ENCODE measurements at regions not wholly inside any gene's neighbourhood (a gene's known extent, or its start where the extent isn't known, plus 50 kb on each side); places are given as distances from the start of the nearest gene placed in this dataset.
"Not testable (repeated sequence)": the region's sequence is repeated elsewhere in the genome, so short reads cannot be mapped to it uniquely, and the experiment has no call there.

DNA sequence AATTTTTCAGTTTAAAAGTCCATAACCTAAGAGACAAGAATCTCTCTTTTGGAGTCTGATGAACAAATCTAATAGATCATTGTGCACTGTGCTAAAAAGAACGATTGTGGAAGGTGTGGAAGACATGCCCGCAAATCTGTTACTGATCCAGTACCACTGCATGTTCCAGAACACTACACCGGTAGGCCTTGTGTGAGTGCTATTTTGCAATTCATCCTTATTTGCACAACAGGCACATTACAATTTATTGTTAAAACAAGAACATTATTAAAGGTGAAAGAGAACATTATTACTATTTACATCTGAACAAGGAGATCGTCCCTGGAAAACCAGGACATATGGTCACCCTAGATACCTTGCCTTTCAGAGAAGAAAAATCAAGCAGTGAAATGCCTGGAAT lies 205.7 kb upstream of the NECTIN3 start:
- no peak for DNase-seq

DNA sequence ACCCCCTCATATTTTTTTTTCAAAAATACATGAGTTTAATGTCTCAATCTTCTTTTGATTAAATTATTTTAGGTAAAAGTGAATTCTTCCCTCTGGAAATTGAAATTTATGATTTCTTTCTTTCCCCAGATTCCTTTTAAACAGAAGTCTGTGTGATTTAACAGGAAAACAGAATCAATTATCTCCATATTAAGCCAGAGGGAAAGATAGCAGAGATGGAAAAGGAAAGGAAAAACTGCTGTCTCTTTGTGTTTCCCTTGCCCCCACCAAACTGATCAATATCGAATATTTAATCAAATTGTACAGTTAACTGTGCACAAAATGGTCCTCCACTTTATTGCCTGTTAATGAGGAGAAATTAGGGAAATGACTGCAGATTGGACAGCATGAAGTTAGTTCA lies 203.5 kb upstream of the NECTIN3 start:
- DNase-seq = no peak

DNA sequence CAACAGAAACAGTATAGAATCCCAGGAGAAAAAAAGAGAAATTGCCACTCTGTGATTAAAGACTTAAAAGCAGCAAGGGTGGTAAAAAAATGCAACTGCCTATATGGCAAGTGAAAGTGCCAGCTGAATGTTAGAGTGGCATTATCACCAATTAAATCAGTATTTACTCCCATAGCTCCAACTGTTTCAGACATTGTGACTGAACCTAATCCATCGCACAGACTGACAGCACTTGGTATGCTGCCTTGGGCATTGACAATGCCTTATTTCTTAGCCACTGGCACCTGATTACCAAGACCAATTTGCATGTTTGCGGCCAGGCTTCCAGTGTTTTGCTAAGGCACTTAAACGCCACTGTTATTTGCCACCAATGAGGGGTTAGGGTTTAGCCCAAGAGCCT lies 201.9 kb upstream of the NECTIN3 start:
- DNase-seq = no peak

DNA sequence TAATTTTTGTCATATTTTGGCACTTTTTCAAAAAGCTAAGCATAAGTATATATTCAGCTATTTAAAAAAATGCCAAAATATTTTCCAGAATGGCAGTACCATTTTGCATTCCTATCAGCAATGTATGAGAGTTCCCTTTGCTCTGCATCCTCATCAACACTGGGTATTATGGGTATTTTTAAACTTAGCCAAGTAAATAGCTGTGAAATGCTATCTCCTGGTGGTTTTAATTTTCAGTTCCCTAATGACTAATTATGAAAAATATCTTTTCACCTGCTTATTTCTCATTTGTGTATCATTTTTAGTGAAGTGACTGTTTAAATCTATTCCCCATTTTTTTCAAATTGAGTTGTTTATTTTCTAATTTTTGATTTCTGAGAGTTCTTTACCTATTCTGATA lies 199.7 kb upstream of the NECTIN3 start:
- no peak for DNase-seq

DNA sequence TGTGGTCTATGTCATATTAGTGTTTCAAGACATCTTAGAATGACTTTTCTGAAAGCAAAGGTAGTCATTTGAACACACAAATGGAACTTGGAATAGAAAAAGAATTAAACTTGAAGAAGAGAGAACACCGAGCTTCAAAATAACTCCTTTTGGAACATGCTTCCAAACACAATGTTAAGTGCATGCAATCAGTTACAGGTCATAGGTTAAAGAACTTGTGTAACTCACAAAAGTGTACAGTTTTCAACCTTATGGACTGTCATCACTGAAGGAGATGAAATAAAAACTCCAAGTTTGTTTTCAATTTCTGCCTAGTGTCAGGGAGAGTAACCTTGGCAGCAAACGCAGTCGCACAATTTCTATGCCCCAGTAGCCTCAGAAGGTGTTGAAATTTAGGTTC lies 192.9 kb upstream of the NECTIN3 start:
- no peak for DNase-seq

DNA sequence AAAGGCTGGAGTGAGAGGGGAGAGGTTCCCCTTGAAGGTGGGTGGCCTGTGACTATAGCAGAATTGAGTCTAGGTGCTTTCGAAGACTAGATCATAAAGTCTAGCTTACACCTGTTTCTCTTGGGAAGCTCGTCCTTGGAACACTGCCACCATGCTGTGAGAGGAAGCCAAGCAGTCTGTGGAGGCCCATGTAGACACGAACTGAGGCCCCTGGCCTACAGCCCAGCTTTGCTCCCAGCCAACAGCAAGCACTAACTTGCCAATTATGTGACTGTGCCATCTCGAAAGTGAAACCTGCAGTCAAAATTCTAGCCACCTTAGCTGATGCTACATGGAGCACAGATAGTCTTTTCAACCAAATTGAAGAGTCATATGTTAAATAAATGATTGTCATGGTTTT lies 190.5 kb upstream of the NECTIN3 start:
- DNase-seq = no peak

DNA sequence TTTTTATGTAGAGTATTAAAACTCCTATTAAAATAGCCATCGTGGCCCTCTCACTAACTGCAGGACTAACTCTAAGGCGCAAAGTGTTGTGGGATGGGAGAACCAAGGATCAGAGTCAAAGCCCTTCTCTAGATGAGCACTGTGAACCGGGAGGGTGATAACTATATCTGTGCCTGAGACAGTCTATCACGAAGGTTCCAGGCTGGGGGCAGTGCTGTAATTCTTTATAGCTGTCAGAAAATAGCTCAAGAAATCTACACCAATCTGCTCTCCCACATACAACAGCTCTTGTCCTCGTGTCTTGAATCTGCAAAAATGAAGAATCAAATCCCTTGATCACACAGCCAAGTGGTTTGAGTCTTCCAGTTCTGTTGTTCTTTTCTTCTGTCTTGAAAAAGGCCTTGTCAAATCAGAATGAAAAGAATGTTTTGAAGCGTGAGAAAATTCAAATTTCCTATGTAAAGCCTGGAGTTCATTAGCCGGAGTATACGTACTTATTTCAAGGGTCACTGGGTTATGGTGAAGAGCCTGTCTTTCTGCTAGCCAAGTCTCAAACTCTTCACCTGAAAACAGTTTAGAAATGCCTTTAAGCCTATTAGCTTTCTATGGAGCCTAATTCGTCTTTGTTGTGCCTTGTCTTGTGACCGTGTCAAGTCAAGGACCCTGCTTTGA lies 185.3 kb upstream of the NECTIN3 start:
- DNase-seq = no peak

DNA sequence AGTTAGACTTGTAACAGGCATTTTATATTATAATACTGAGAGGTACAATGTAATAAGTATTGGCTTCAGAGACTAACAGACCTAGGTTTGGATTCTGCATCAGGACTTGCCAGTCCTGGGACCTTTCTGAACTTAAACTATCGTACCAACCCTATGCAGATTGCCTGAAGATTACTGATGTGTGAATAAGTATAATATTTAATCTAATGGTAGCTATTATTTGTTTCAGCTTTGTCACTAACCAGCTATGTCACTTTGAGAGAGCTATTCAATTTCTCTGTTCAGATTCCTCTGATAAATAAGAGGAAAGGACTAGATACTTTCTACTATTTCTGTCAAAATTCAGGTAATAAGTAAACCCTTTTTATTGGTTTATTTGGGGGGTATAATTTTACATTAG lies 184.4 kb upstream of the NECTIN3 start:
- DNase-seq = no peak

DNA sequence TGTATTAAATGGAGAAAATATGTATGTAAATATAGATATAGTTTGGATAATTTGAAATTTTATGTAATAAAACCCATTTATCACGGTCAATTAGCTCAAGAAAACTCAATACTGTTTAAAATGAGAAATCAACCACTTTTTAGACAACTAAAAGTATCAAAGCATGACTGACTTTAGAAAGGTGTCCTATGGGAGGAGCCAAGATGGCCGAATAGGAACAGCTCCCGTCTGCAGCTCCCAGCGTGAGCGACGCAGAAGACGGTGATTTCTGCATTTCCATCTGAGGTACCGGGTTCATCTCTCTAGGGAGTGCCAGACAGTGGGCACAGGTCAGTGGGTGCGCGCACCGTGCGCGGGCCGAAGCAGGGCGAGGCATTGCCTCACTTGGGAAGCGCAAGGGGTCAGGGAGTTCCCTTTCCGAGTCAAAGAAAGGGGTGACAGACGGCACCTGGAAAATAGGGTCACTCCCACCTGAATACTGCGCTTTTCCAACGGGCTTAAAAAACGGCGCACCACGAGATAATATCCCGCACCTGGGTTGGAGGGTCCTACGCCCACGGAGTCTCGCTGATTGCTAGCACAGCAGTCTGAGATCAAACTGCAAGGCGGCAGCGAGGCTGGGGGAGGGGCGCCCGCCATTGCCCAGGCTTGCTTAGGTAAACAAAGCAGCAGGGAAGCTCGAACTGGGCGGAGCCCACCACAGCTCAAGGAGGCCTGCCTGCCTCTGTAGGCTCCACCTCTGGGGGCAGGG lies 182.8 kb upstream of the NECTIN3 start:
- DNase-seq = not testable (repeated sequence)

DNA sequence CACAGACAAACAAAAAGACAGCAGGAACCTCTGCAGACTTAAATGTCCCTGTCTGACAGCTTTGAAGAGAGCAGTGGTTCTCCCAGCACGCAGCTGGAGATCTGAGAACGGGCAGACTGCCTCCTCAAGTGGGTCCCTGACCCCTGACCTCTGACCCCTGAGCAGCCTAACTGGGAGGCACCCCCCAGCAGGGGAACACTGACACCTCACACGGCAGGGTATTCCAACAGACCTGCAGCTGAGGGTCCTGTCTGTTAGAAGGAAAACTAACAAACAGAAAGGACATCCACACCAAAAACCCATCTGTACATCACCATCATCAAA lies 182.3 kb upstream of the NECTIN3 start:
- DNase-seq = not testable (repeated sequence)

DNA sequence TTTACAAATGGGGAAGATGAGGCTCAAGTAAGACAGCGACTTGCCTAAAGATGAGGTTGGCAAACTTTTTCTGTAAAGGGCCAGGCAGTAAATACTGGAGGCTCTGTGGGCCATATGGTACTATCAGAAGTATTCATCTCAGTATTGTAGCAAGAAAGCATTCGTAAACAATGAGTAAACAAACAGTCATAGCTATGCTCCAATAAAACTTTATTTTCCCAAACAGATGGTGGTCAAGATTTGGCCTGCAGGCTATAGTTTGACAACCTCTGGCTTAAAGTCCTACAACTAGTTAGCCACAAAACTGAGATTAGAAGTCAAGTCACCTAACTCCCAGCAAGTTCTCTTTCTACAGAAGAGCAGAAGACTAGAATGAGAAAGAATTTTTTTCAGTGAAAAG lies 177.0 kb upstream of the NECTIN3 start:
- DNase-seq = no peak

DNA sequence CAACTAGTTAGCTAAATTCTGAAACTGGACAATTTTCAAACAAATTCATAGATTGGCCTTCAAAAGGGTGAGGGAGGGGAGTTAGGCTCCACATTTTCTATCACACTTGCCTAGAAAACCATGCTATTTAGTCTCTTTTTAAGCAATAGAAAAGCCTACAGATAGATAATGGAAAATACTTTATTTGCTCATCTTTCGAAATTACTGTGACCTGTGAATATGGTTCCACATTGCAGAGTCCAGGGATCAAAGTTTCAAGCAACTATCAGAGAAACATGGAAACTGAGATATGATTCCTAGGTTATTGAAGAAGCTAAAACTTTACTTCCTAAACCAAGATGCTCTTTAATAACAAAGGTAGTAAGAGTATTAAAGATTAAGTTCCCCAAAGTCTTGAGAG lies 176.6 kb upstream of the NECTIN3 start:
- no peak for DNase-seq

DNA sequence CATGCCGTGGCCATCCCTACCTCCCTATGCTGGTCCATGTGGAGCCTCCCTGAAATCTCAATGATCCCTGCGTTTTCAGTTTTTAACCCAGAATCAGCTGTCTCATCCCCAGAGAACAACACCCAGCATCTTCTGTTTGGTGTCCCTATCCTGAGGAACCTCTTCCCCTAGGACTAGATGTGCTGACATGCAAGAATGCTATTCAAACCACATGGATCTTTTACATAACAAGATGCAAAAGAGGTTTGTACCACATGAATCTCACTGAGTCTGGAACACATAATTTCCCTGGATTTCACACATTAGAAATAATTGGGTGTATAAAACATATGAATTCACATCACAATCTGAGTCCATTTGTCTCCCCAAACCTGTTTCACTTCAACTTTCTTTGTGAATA lies 174.6 kb upstream of the NECTIN3 start:
- no peak for DNase-seq

DNA sequence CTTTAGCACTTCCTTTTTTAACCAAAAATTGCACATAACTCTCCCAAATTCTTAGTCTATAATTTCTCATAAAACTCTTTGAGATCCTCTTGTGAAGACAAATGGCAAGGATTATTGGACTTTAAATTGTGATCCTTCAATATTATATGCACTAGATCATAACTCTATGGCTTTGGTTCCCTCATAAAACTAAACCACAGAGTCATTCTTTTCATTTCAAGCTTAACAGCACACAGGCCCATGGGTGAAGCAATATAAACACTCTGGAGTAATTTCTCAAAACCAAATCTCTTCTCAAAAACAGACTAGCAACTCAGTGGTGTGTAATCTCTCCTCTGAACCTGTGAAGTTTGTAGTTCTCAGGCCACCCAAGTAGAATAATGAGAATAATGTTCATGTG lies 171.0 kb upstream of the NECTIN3 start:
- no peak for DNase-seq

DNA sequence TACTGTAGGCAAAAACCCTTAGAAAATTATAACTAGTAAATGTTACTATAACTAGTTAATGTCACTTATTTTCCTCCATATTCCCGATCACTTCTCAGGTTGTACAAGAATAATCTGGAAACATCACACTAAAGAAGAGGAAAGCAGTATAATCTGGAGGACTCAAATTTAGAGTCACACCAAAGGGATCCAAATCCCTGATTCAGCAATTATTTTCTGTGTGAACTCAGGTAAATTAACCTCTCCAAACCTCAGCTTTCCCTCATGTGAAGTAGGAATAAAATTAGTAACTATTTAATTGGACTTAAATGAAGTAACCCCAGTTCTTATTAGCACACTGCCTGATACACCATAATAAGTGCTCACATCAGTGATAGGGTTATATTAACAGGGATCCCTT lies 170.1 kb upstream of the NECTIN3 start:
- DNase-seq = no peak

DNA sequence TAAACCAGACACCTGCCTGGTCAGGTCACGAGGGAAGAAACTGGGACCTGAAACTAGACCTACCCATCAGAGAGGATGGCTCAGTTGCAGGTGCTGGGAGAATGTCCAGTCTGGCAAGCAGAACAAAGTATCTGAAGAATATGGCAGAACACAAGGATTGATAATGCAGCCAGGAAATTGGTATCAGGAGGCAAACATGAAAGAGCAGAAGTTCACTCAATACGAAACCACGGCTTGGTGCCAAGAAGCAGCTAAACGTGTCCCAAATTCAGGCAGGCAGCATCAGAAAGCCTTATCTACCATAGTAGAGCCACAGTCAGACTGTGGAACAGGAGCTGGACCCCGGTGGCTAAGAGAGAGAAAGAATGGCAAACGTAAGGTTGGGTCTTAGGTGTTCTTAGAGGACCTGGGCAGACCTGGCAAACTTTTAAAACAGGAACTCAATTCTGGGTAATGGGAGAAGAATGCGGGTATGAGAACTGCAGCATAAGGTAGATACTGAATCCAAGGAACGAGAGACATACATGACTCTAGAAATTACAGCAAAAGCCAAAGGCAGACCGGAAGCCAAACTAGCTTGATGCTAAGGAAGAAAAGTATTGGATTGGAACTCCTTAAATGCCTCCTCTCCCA lies 169.0 kb upstream of the NECTIN3 start:
- DNase-seq = no peak

DNA sequence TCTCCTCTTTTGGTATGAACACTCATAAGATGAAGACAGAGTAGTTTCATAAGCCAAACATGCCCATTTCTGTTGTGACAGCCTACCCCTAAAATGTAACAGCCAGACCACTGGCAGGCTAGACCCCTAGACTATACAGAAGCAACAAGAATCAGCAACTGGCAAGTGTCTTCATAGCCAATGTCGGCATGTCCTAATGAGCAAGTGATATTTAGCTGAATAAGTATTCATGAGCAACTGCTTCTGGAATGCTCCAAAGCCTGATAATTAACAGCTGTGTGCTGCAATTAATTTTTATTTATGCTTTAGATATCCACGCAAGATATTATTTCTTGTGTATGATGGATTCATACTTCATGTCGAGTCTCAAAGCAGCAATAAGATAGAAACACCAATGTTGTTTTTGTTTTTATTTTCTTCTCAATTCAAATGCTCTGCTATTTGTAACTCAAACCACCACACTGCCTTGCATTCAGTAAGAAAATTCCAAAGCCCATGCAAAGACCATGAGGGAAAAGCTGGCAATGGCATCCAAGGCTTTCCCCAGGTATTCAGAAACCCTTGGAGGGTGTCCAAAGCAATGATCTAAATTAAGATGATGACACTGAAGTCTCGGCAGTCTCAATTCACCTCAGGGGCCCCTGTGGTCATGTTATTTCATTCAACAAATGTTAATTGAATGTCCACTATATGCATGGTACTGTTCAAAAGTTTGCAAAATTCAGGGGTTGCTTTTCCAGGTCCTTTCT lies 167.7 kb upstream of the NECTIN3 start:
- DNase-seq = no peak

DNA sequence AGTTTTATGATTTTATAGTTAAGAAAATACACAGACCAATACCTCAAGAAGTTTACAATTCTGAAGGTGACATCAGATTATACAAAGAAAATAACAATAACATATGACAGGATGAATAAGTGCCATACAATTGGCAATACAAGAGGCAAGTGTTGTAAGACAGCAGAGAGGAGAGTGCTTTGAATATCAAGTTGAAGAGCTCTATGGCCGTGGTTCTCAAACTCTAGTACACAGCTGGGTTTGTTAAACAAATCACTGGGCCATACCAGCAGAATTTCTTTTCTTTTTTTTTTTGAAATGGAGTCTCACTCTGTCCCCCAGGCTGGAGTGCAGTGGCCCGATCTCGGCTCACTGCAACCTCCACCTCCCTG lies 167.1 kb upstream of the NECTIN3 start:
- no peak for DNase-seq

DNA sequence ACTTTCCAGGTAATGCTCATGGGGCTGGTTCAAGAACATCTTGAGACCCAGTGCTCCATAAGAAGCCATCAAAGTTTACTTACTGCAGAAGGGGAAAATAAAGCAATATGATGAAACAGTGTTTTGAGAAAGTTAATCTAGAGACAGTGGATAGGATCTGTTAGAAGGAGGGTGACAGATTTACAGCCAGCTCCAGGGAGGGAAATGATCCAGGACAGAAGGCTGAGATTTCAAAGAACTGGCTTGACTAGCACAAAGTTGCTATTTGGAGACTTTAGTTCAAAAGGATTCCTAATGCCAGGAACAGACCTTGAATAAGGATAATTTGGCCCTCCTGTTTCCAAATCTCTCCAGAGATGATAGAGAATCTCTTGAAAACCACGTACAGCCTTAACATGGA lies 166.5 kb upstream of the NECTIN3 start:
- DNase-seq = no peak

DNA sequence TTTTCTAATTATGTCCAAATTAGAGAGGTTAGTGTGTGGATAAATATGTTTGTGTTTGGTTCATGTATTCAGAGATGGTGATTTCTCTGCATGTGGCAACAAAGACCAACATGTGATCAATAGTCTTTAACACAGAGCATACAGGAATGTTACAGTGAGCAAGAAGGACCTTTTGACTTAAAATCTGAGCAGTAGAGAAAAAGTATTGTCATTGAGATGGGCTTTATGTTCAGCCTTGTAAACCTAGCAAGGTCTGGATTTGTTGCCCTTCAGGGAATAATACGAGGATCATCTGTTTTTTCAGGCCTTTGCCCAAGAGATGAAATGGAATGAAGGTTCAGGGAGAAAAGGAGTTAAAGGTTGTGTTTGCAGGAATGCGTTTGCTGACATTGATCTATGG lies 161.8 kb upstream of the NECTIN3 start:
- DNase-seq = no peak

DNA sequence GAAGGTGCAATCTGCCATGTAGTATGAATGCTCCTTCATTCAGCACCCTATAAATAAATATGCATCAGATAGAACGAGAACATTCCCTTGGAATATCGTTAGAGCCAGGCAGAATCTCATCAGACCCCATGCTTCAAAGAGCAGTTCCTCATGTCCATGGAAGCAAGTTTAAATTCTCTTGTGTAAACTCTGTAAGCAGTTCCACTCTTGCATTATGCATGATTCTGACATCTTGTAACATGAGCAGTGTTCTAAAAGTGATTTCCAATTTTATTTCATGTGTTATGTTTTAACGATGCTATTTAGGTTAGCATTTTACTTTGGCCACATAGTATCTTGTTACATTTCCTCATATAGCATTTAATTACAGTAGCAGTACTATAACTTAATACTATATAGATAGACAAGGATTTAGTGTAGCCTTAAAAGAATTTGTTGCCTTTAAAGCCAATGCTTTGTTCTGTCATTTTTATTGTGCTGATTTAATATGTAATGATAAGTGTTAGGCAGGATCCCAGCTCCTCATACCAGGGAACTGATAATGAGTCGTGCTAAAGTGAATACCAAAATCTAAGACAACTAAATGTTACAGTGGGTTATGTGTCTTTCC lies 161.2 kb upstream of the NECTIN3 start:
- no peak for DNase-seq

DNA sequence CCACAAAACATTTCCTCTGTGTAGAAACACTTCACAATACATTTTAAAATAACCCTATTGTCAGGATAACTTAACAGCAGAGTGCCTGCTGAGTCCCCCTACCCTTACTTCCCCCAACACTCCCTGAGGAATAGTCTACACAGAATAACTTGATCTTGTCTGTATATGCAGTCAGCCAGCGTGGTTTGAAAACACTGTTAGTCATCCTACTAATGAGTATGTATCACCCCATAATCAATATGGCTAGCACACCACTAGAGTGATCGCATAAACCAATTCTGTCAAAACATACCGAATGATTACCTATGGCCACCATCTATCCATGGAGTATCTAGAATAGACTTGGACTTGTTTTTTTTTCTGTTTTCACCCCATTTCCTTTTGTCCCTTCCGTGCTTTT lies 152.7 kb upstream of the NECTIN3 start:
- DNase-seq = no peak

DNA sequence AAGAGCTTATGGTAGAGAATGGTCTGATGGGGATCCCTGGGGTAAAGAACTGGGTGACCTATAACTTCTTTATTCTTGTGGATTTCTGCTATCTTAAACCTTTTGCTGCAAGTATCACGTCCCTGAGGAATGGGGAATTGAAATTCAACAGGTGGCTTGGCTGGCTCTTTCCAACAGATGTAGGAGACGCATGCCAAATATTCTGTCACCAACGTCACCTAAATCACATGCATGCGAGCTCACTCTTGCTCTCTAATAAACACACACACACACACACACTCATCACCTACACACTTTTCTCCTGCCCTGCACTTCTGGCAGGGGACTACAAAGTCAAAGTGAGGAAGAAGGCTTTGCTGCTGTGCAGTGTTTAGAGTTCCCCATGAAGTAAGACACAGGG lies 145.8 kb upstream of the NECTIN3 start:
- DNase-seq = no peak

Measured in activated CD8-positive, alpha-beta memory T cell treated with anti-CD3 and anti-CD28 coated beads, Interleukin-2, amount 50 U/mL, for 4 hours (primary cell).